Cardiac fibroblast (primary cell): ENCODE measurements at regions not wholly inside any gene's neighbourhood (a gene's known extent, or its start where the extent isn't known, plus 50 kb on each side); places are given as distances from the start of the nearest gene placed in this dataset.
"Not testable (repeated sequence)": the region's sequence is repeated elsewhere in the genome, so short reads cannot be mapped to it uniquely, and the experiment has no call there.

ENCODE experiments used
- DNase-seq, 2 donors: peaks; one replicate each; pipeline versions ENCODE4 v3.0.0 to v3.0.0-alpha.2; 2010; ENCODE audit warnings: low read depth in 2 of 2
- H3K4me3 ChIP-seq, 2 donors: replicated peaks in 1 of 2; 1 replicate in 1 of 2; 2 replicates in 1 of 2; pipeline ENCODE4 v1.5.1; 2011; ENCODE audit warnings: low read depth in 2 of 2, low read length in 2 of 2, mild to moderate bottlenecking in 2 of 2, moderate library complexity in 1 of 2
- TF ChIP-seq, protein P1 (sequence below): IDR thresholded peaks from one replicate; pipeline ENCODE4 v1.5.1; 2011; ENCODE audit warnings: low read depth, mild to moderate bottlenecking, low read length, inconsistent platforms

DNA sequence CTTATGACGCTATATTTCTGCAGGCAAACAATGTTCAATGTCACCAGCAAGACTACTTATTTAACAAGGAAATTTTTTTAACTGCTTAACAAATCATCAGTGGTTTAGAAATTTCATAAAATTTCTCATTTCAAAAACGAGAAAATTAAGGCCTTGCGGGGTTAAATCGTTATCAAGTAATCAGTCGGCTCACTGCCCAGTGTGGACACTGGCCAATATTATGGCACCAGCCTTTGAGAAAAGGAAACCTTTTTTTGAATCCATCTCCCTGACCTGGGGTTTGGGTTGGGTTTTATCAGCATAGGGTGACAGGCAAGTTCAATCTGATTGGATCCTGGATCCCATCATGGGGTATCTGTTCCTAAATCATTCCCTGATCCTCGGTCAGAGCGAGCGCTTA, 461.2 kb downstream of the SETD4 start:
- H3K4me3 ChIP-seq = no peak overlapping the region
- TF ChIP-seq, protein P1, sequence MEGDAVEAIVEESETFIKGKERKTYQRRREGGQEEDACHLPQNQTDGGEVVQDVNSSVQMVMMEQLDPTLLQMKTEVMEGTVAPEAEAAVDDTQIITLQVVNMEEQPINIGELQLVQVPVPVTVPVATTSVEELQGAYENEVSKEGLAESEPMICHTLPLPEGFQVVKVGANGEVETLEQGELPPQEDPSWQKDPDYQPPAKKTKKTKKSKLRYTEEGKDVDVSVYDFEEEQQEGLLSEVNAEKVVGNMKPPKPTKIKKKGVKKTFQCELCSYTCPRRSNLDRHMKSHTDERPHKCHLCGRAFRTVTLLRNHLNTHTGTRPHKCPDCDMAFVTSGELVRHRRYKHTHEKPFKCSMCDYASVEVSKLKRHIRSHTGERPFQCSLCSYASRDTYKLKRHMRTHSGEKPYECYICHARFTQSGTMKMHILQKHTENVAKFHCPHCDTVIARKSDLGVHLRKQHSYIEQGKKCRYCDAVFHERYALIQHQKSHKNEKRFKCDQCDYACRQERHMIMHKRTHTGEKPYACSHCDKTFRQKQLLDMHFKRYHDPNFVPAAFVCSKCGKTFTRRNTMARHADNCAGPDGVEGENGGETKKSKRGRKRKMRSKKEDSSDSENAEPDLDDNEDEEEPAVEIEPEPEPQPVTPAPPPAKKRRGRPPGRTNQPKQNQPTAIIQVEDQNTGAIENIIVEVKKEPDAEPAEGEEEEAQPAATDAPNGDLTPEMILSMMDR = no peak
- DNase-seq = no peak

DNA sequence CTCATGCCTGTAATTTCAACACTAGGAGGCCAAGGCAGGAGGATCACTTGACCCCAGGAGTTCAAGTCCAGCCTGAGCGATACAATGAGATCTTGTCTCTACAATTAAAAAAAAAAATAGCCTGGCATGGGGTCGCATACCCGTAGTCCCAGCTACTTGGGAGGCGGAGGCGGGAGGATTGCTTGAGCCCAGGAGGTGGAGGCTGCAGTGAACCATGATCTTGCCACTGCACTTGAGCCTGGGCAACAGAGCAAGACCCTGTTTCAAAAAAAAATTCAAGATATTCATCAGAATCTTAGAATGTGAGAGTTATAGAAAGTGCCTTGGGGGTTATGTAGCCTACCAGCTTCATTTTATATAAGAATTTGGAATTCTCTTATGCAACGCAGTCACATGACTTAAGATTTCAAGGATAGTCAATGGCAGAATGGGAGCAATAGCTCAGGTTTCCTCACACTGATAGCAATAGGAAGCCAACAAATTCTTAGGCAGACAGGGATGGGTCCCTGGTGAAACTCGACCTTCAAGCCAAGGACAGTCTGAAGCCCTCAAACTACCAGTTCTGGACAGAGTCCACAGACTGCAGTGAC, 462.5 kb downstream of the SETD4 start:
- no peak overlapping the region for H3K4me3 ChIP-seq
- TF ChIP-seq, protein P1 = no peak

DNA sequence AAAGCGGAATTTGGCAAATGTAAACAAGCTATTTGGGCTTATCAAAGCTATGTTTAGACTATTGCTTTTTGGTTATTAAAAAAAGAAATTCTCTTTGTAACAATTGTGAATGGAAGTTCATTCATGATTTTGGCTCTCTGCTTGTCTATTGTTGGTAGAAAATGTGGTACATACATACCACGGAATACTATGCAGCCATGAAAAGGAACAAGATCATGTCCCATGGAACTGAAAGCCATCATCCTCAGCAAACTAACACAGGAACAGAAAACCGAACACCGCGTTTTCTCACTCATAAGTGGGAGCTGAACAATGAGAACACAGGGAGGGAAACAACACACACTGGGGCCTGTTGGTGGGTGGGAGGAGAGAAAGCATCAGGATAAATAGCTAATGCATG, 465.4 kb downstream of the SETD4 start:
- TF ChIP-seq, protein P1 = no peak
- DNase-seq = no peak
- H3K4me3 ChIP-seq = no peak overlapping the region

More for the DNA sequence above, 462.5 kb downstream of the SETD4 start:
- no peak for DNase-seq

DNA sequence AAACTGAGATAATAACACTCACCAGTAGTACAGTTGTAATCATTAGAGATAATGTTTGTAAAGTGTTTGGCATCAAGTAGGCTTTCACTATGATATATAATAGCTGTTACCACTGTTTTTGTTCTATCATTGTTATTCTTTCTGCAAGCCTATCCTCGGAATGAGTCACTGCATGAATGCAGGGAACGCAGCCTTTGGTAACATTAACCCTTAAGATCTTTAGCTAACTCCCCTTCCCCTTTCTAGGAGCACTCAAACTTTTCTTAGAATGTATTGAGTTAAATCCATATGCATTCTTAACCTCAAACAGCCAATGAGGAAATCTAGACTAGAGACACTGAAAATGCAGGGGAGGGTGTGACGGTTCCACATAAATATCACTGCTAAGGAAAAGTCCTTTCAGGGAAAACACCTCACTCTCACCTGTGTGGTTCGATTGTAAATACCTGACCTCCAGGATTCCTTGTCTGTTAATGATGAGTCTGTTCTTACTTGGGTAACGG, 467.3 kb downstream of the SETD4 start:
- TF ChIP-seq, protein P1 = no peak
- DNase-seq = peak; percentile 52 to 60
- no peak overlapping the region for H3K4me3 ChIP-seq

DNA sequence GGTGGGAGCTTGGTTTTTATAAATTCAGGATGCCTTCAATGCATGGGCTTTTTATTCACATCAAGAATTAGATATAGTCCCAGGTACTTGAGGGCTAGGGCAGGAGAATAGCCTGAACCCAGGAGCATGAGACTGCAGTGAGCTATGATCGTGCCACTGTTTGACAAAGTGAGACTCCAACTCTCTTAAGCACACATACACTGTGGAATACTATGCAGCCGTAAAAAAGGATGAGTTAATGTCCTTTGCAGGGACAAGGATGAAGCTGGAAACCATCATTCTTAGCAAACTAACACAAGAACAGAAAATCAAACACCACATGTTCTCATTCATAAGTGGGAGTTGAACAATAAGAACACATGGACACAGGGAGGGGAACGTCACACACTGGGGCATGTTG, 470.0 kb downstream of the SETD4 start:
- DNase-seq, H3K4me3 ChIP-seq: not testable (repeated sequence)

DNA sequence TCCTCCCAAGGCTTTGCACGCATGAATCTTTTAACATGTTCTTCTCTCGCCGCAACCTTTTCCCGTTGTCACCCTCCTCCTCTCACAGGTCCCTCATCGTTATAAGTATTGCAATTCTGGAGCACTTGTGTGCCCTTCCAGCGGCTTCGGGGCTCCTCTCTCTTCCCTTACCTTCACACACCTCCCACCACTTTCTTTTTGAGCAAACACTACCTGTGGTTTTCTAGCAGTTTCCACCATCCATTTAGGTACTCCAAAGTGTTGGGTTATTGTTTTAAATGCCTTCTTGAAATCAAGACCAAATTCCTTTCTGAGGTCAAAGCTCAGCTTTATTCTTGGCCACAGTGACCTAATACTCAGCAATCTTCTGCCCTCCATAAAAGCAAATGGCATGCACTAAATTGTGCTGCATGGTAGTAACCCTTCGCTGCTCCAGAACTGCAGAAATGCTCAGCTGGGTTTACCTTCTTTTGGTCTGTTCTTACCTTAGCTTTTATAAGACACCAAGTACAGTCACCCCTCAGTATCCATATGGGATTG, 472.4 kb downstream of the SETD4 start:
- no peak overlapping the region for H3K4me3 ChIP-seq
- TF ChIP-seq, protein P1 = no peak
- DNase-seq = no peak

DNA sequence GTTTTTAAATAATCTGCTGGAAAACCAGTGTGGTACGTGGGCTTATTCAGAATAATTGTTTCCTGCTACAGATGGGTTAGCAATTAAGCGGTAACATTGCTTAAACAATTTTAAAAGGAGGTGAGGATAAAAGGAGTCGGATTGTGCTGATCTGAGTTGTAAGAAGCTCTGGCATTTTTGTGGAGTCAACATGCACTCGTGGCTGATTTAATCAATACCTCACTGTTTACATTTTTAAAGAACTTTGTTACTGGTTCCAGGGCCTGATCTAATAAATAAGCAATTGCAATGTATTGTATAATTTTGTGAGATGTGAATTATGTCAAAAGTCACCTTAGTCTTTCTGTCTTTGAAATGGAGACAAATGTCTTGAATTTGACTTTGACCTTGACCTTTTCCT, 474.0 kb downstream of the SETD4 start:
- TF ChIP-seq, protein P1 = no peak
- DNase-seq = no peak
- no peak overlapping the region for H3K4me3 ChIP-seq
